ENCODE measurements at regions not wholly inside any gene's neighbourhood (a gene's known extent, or its start where the extent isn't known, plus 50 kb on each side); places are given as distances from the start of the nearest gene placed in this dataset.

DNA sequence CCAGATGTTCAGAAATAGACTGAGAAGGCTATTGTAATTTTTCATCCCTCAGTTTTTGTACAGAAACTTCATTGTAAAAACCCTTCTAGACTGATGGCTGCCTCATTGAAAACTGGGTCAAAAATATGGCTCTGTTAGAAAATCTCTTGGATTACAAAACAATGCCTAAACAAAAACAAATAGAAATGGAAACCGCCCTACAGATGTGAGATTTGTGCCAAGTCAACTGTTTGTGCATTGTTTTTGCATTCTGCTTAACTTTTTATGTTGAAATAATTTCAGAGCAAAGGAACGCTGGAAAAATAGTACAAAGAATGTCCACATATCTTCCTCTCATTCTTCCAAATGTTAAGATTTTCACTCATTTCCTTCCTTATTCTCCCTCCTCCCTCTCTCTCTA lies 425.1 kb downstream of the FOXA2 start:
- H3K36me3 ChIP-seq (replicated peaks in 1 of 2; ENCODE audit: control insufficient read depth in 1 of 2, insufficient read depth in 2 of 2, low read length in 2 of 2) = no peaks in the 10 kb centered on the region
- no CpG with 5 or more reads among the region's 2 CpGs for WGBS (ENCODE audit: insufficient coverage)
- Mint-ChIP-seq H3K27me3 (ENCODE audit: low read depth in 3 of 3) (peaks cover 0 to 4% (median 2%) of the 10 kb centered on the region in 3 donors), H3K27ac (no peak overlapping the region), H3K4me3 (no peak overlapping the region), H3K9me3 (peaks cover 0 to 5% (median 3%) of the 10 kb centered on the region in 7 donors), H3K4me1 (peaks cover 6% of the 10 kb centered on the region), H3K36me3 (no peaks in the 10 kb centered on the region)
- H3K4me3 ChIP-seq (replicated peaks in 1 of 3; ENCODE audit: low read depth in 2 of 3, low read length in 3 of 3) = no peak overlapping the region
- no peaks in the 10 kb centered on the region for H3K27me3 ChIP-seq (ENCODE audit: control insufficient read depth in 2 of 2, insufficient read depth in 2 of 2, low read length in 2 of 2)
- H3K9ac ChIP-seq (ENCODE audit: insufficient read depth, low read length, poor library complexity, severe bottlenecking) = no peak overlapping the region
- no peak for TF ChIP-seq CTCF (IDR thresholded peaks at IDR 0.05)
- H3K4me2 ChIP-seq (replicated peaks; ENCODE audit: extremely low read depth, low read length, poor library complexity, severe bottlenecking) = no peak overlapping the region
- intact Hi-C loops (cut with micrococcal nuclease) = no loop called here
- H2AFZ ChIP-seq (ENCODE audit: insufficient read depth, low read depth, low read length, poor library complexity, severe bottlenecking) = no peak overlapping the region
- H3K9me3 ChIP-seq (replicated peaks in 1 of 2; ENCODE audit: control insufficient read depth in 1 of 2, insufficient read depth in 1 of 2, low read length in 2 of 2) = no peaks in the 10 kb centered on the region
- H3K4me1 ChIP-seq (ENCODE audit: control insufficient read depth in 1 of 2, insufficient read depth in 2 of 2, low read length in 2 of 2) = no peaks in the 10 kb centered on the region
- no peaks in the 10 kb centered on the region for H4K20me1 ChIP-seq (ENCODE audit: insufficient read depth, low read length)
- no peak for DNase-seq
- H3K27ac ChIP-seq (ENCODE audit: low read depth in 1 of 2, low read length in 2 of 2) = no peak overlapping the region
- no peaks in the 10 kb centered on the region for H3K79me2 ChIP-seq (ENCODE audit: insufficient read depth, low read length)

GRCh38 chr20:22127587-22127986 lies 422.1 kb downstream of the PAX1 start:
- Mint-ChIP-seq H3K9me3 (peaks cover 2 to 16% (median 12%) of the 10 kb centered on the region in 7 donors), H3K4me3 (no peak overlapping the region), H3K27me3 (ENCODE audit: low read depth in 3 of 3) (no peaks in the 10 kb centered on the region), H3K4me1 (no peaks in the 10 kb centered on the region), H3K27ac (no peak overlapping the region), H3K36me3 (no peaks in the 10 kb centered on the region)
- Histone ChIP-seq H3K4me3 (replicated peaks in 1 of 3; ENCODE audit: low read depth in 2 of 3, low read length in 3 of 3) (no peak overlapping the region), H3K79me2 (ENCODE audit: insufficient read depth, low read length) (no peaks in the 10 kb centered on the region), H3K4me2 (replicated peaks; ENCODE audit: extremely low read depth, low read length, poor library complexity, severe bottlenecking) (no peak overlapping the region), H2AFZ (ENCODE audit: insufficient read depth, low read depth, low read length, poor library complexity, severe bottlenecking) (no peak overlapping the region), H3K4me1 (ENCODE audit: control insufficient read depth in 1 of 2, insufficient read depth in 2 of 2, low read length in 2 of 2) (no peaks in the 10 kb centered on the region), H3K27ac (ENCODE audit: low read depth in 1 of 2, low read length in 2 of 2) (no peak overlapping the region), H3K9ac (ENCODE audit: insufficient read depth, low read length, poor library complexity, severe bottlenecking) (no peak overlapping the region), H3K9me3 (replicated peaks in 1 of 2; ENCODE audit: control insufficient read depth in 1 of 2, insufficient read depth in 1 of 2, low read length in 2 of 2) (peaks cover 8 to 11% of the 10 kb centered on the region in 2 donors), H3K36me3 (replicated peaks in 1 of 2; ENCODE audit: control insufficient read depth in 1 of 2, insufficient read depth in 2 of 2, low read length in 2 of 2) (no peaks in the 10 kb centered on the region), H3K27me3 (ENCODE audit: control insufficient read depth in 2 of 2, insufficient read depth in 2 of 2, low read length in 2 of 2) (no peaks in the 10 kb centered on the region), H4K20me1 (ENCODE audit: insufficient read depth, low read length) (no peaks in the 10 kb centered on the region)
- no peak for DNase-seq
- intact Hi-C loops (cut with micrococcal nuclease) = no loop called here
- TF ChIP-seq CTCF (IDR thresholded peaks at IDR 0.05) = no peak

Data from CD14-positive monocyte (primary cell).